Kidney (tissue), 13 donors: ENCODE measurements at regions not wholly inside any gene's neighbourhood (a gene's known extent, or its start where the extent isn't known, plus 50 kb on each side); places are given as distances from the start of the nearest gene placed in this dataset.

Experiments
- DNase-seq, 5 donors: peaks; one replicate each; pipeline ENCODE4 v3.0.0-alpha.2; 2013 to 2020
- FAIRE-seq: peaks from 2 replicates; lab custom pipeline; 2012; peaks lifted over from hg19 to GRCh38; lab: Jason Lieb, UNC
- H3K27ac ChIP-seq, 2 donors: one replicate each; pipeline ENCODE4 v1.7.0; 2013; ENCODE audit warnings: low read depth in 2 of 2, low read length in 2 of 2, inconsistent platforms in 1 of 2
- H3K27me3 ChIP-seq: one replicate; pipeline ENCODE4 v1.7.1; 2013; ENCODE audit warnings: low read length, inconsistent platforms; ENCODE audit not compliant: control insufficient read depth, insufficient read depth
- H3K36me3 ChIP-seq, 3 donors: one replicate each; pipeline versions ENCODE4 v1.7.0 to v1.7.1; 2013; ENCODE audit warnings: low read length in 3 of 3, control low read depth in 1 of 3, inconsistent platforms in 1 of 3; ENCODE audit not compliant: insufficient read depth in 3 of 3, control insufficient read depth in 2 of 3
- H3K4me1 ChIP-seq, 3 donors: one replicate each; pipeline versions ENCODE4 v1.7.0 to v1.7.1; 2013; ENCODE audit warnings: low read length in 3 of 3, inconsistent platforms in 1 of 3, low read depth in 1 of 3; ENCODE audit not compliant: control insufficient read depth in 2 of 3, insufficient read depth in 2 of 3
- H3K4me3 ChIP-seq, 3 donors: one replicate each; pipeline versions ENCODE4 v1.7.0 to v1.8.1; 2013; ENCODE audit warnings: low read length in 3 of 3, control low read depth in 1 of 3, inconsistent platforms in 1 of 3
- H3K9ac ChIP-seq, 3 donors: one replicate each; pipeline versions ENCODE4 v1.7.0 to v1.7.1; 2013; ENCODE audit warnings: low read length in 3 of 3, control low read depth in 1 of 3, inconsistent platforms in 1 of 3
- H3K9me3 ChIP-seq, 3 donors: one replicate each; pipeline versions ENCODE4 v1.7.0 to v1.7.1; 2013; ENCODE audit warnings: low read length in 3 of 3, control low read depth in 1 of 3, inconsistent platforms in 1 of 3; ENCODE audit not compliant: control insufficient read depth in 2 of 3, insufficient read depth in 1 of 3
- intact Hi-C: fragments of 100-400 bp; cut with DNase I; formaldehyde crosslinking; loops from one replicate; pipeline ENCODE4 v1.11.1; 2022
- TF ChIP-seq, protein P1 (sequence below): IDR thresholded peaks from 3 replicates; pipeline ENCODE4 v1.5.1; 2012; ENCODE audit warnings: mild to moderate bottlenecking, moderate library complexity, borderline replicate concordance; ENCODE audit not compliant: insufficient read depth; ENCODE audit errors: extremely low read depth
- donor health status: control.
- donor health status: control.
- donor health status: control.
- donor health status: control.
- donor health status: control.
- donor health status: DM: yes; HTN: yes; CAD: no.
- donor health status: Normal renal cell carcinoma (clear cell type).

DNA sequence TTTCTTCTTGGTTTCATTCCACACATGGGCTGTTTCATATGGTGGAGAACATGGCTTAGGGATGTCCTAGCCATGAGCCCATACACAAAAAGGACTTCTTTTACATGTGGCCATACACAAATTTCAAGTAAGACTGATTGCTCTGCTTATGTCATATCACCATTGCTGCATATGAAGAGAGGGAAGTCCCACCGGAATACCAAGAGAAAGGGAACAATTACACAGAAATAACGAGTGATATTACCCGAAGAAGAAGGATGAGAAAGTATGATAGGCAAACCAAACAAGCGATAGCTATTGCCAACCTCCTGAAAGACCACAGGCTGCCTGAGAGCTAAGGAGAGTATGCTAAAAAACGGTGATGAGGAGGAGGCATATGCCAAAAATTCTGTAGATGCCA lies 70.5 kb upstream of the TNFRSF21 start:
- FAIRE-seq (no peak), DNase-seq (no peak)
- Histone ChIP-seq H3K4me3 (no peak overlapping the region), H3K27me3 (no peaks in the 10 kb centered on the region), H3K36me3 (no peaks in the 10 kb centered on the region), H3K9ac (no peak overlapping the region), H3K27ac (no peak overlapping the region), H3K9me3 (no peaks in the 10 kb centered on the region), H3K4me1 (no peaks in the 10 kb centered on the region)
- TF ChIP-seq, protein P1, sequence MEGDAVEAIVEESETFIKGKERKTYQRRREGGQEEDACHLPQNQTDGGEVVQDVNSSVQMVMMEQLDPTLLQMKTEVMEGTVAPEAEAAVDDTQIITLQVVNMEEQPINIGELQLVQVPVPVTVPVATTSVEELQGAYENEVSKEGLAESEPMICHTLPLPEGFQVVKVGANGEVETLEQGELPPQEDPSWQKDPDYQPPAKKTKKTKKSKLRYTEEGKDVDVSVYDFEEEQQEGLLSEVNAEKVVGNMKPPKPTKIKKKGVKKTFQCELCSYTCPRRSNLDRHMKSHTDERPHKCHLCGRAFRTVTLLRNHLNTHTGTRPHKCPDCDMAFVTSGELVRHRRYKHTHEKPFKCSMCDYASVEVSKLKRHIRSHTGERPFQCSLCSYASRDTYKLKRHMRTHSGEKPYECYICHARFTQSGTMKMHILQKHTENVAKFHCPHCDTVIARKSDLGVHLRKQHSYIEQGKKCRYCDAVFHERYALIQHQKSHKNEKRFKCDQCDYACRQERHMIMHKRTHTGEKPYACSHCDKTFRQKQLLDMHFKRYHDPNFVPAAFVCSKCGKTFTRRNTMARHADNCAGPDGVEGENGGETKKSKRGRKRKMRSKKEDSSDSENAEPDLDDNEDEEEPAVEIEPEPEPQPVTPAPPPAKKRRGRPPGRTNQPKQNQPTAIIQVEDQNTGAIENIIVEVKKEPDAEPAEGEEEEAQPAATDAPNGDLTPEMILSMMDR: no peak
- intact Hi-C loops: no loop called here

DNA sequence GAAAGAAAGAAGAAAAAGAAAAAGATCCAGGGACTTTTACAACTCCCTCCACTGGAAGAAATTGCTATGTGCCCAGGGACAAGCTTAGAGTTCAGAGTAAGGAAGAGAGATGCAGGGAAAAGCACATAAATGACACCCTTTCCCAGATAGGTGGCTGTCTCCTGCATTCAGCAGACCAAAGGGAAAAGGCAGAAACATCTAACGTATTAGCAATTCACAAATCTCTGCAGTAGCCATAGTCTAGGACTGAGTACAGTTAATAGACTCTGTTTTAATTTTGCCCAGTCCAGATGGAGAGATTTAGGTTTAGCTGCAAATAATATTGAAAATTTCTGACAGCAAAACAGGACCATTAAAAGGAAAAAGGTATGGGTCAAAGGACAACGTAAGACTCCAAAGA lies 71.3 kb upstream of the TNFRSF21 start:
- no peak overlapping the region for H3K27ac ChIP-seq
- H3K4me3 ChIP-seq: no peak overlapping the region
- intact Hi-C loops: no loop called here
- H3K36me3 ChIP-seq: no peaks in the 10 kb centered on the region
- no peak for FAIRE-seq
- no peak for DNase-seq
- no peak overlapping the region for H3K9ac ChIP-seq
- TF ChIP-seq, protein P1: no peak
- H3K27me3 ChIP-seq: no peaks in the 10 kb centered on the region
- H3K9me3 ChIP-seq: no peaks in the 10 kb centered on the region
- H3K4me1 ChIP-seq: no peaks in the 10 kb centered on the region

DNA sequence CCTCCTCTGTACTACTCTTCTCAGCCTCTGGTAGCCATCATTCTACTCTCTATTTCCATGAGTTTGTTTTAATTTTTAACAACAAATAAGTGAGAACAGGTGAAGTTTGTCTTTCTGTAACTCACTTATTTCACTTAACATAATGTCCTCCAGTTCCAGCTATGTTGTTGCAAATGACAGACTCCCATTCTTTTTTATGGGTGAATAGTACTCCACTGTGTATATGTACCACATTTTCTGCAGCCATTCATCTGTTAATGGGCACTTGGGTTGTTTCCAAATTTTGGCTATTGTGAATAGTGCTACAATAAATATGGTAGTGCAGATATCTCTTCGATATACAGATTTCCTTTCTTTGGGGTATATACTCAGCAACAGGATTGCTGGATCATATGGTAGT lies 73.7 kb upstream of the TNFRSF21 start:
- Histone ChIP-seq H3K9me3 (peaks cover 0 to 4% (median 0%) of the 10 kb centered on the region in 3 donors), H3K9ac (no peak overlapping the region), H3K27me3 (no peaks in the 10 kb centered on the region), H3K4me3 (no peak overlapping the region), H3K36me3 (no peaks in the 10 kb centered on the region), H3K4me1 (no peaks in the 10 kb centered on the region), H3K27ac (no peak overlapping the region)
- DNase-seq (no peak), FAIRE-seq (no peak)
- TF ChIP-seq, protein P1: no peak
- intact Hi-C loops: no loop called here

DNA sequence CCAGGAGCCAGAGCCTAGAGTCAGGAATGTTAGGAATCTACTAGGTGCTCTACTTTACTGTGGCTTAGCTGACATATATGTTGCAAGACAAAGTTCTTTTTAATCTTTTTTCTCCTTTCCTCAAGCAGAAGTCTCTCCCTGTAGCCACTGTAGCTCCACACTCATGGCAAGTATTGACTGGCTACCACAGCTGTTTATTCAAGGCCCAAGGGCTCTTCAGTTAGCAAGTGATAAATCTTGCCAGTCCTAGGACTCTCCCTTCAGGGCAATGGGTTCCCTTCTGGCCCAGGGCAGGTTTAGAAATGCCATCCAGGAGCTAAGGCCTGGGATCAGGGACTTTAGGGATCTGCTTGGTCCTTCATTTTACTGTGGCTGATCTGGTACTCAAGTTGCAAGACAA lies 82.0 kb upstream of the TNFRSF21 start:
- Histone ChIP-seq H3K4me3 (no peak overlapping the region), H3K36me3 (no peaks in the 10 kb centered on the region), H3K9me3 (peaks cover 0 to 8% (median 0%) of the 10 kb centered on the region in 3 donors), H3K27ac (no peak overlapping the region), H3K27me3 (no peaks in the 10 kb centered on the region), H3K9ac (no peak overlapping the region), H3K4me1 (no peaks in the 10 kb centered on the region)
- FAIRE-seq: no peak
- no peak for DNase-seq
- TF ChIP-seq, protein P1: no peak
- intact Hi-C loops: no loop called here
